Naive thymus-derived CD8-positive, alpha-beta T cell (primary cell): ENCODE measurements at regions not wholly inside any gene's neighbourhood (a gene's known extent, or its start where the extent isn't known, plus 50 kb on each side); places are given as distances from the start of the nearest gene placed in this dataset.

Experiments
- ATAC-seq, 2 donors: fragments of 150-1000 bp; cut with Tn5 transposase in 1 of 2; sonication (Bioruptor Pico), chemical (Tn5 transposase) in 1 of 2; 1 replicate in 1 of 2; 2 replicates in 1 of 2; pipeline ENCODE4 v1.10.0; 2021; ENCODE audit warnings: mild to moderate bottlenecking in 2 of 2, moderate library complexity in 2 of 2
- POLR2A ChIA-PET: fragments of 350-600 bp; sonication (Branson Sonifier 250); formaldehyde crosslinking; loops from one replicate; lab custom pipeline; 2021; ENCODE audit warnings: antibody characterized with exemption; lab: Charles Lee
- DNase-seq, 10 donors: peaks; one replicate each; pipeline versions ENCODE4 v3.0.0 to v3.0.0-alpha.2; 2020 to 2022
- H3K27ac Mint-ChIP-seq, 10 donors: one replicate each; pipeline ENCODE4 v1.8.0; 2020 to 2022; ENCODE audit warnings: mild to moderate bottlenecking in 10 of 10, mixed read lengths in 10 of 10, moderate library complexity in 4 of 10, inconsistent platforms in 1 of 10
- H3K27me3 Mint-ChIP-seq, 5 donors: one replicate each; pipeline ENCODE4 v1.8.0; 2021 to 2022; ENCODE audit warnings: mixed read lengths in 5 of 5
- H3K36me3 Mint-ChIP-seq, 3 donors: one replicate each; pipeline ENCODE4 v1.8.0; 2020 to 2022; ENCODE audit warnings: mixed read lengths in 3 of 3, mild to moderate bottlenecking in 2 of 3, inconsistent platforms in 1 of 3
- H3K4me1 Mint-ChIP-seq, 4 donors: one replicate each; pipeline ENCODE4 v1.8.0; 2021 to 2022; ENCODE audit warnings: mixed read lengths in 4 of 4
- H3K4me3 Mint-ChIP-seq, 10 donors: one replicate each; pipeline ENCODE4 v1.8.0; 2020 to 2022; ENCODE audit warnings: mild to moderate bottlenecking in 10 of 10, mixed read lengths in 10 of 10, moderate library complexity in 6 of 10, inconsistent platforms in 1 of 10
- H3K9me3 Mint-ChIP-seq, 9 donors: one replicate each; pipeline ENCODE4 v1.8.0; 2020 to 2022; ENCODE audit warnings: mixed read lengths in 9 of 9, mild to moderate bottlenecking in 3 of 9, inconsistent platforms in 1 of 9, moderate library complexity in 1 of 9

DNA sequence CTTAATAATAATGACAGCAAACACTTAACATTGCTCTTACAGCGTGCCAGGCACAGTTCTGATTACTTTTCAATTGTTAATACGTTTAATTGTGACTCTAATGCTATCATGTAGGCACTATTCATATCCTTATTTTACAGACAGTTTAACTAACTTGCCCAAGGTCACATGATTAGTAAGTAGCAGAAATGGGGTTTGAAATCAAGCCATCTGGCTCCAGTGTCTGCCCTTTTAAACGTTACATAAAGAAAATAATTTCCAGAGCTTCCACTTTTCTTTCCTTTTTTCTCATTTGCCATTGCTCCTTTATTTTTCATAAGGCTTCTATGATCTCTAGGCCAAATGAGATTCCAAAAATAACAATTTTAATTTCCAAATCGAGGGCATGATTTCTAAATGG, 50.6 kb upstream of the IKZF2 start:
- Mint-ChIP-seq H3K9me3 (peaks cover 0 to 3% (median 0%) of the 10 kb centered on the region in 9 donors), H3K27ac (no peak overlapping the region), H3K36me3 (no peaks in the 10 kb centered on the region), H3K4me3 (no peak overlapping the region), H3K4me1 (peaks cover 0 to 4% (median 0%) of the 10 kb centered on the region in 4 donors), H3K27me3 (no peaks in the 10 kb centered on the region)
- no peak for ATAC-seq
- DNase-seq = no peak
- POLR2A ChIA-PET = no interaction called here

- DNase-seq (no peak), ATAC-seq (no peak)
- POLR2A ChIA-PET = no interaction called here
- no peak overlapping the region for H3K4me3 Mint-ChIP-seq
- no peaks in the 10 kb centered on the region for H3K27me3 Mint-ChIP-seq
- H3K36me3 Mint-ChIP-seq = no peaks in the 10 kb centered on the region
- peaks cover 0 to 4% (median 0%) of the 10 kb centered on the region in 4 donors for H3K4me1 Mint-ChIP-seq
- H3K9me3 Mint-ChIP-seq = no peaks in the 10 kb centered on the region
- H3K27ac Mint-ChIP-seq = no peak overlapping the region
Measured at GRCh38 chr2:213205944-213206343, 54.5 kb upstream of the IKZF2 start.

DNA sequence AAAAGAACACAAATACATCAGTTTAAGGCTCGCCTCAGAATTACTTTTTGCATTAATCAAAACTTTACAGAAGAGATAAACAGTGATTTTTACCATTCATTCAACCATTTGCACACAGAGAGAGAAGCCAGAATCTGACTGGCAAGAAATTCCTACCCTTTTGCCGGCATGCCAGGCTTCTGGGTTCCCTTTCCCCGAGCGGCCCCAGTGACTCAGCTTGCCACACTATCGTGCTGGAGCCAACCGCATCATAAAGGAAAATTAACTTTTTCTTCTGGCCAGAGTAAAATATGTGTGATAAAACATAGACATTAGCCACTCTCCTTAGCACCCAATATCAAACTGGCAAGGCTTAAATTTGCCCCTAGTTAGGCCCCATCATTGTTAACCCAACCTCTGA, 61.8 kb upstream of the IKZF2 start:
- no peaks in the 10 kb centered on the region for H3K4me1 Mint-ChIP-seq

GRCh38 chr2:213214209-213214608, 62.8 kb upstream of the IKZF2 start:
- no peak overlapping the region for H3K27ac Mint-ChIP-seq
- ATAC-seq = no peak

More for the DNA sequence above, 61.8 kb upstream of the IKZF2 start:
- H3K27ac Mint-ChIP-seq = no peak overlapping the region
- H3K27me3 Mint-ChIP-seq = peaks cover 0 to 4% (median 0%) of the 10 kb centered on the region in 5 donors
- H3K4me3 Mint-ChIP-seq = no peak overlapping the region
- POLR2A ChIA-PET = no interaction called here
- no peak for DNase-seq
- ATAC-seq = no peak
- no peaks in the 10 kb centered on the region for H3K36me3 Mint-ChIP-seq
- H3K9me3 Mint-ChIP-seq = no peaks in the 10 kb centered on the region

DNA sequence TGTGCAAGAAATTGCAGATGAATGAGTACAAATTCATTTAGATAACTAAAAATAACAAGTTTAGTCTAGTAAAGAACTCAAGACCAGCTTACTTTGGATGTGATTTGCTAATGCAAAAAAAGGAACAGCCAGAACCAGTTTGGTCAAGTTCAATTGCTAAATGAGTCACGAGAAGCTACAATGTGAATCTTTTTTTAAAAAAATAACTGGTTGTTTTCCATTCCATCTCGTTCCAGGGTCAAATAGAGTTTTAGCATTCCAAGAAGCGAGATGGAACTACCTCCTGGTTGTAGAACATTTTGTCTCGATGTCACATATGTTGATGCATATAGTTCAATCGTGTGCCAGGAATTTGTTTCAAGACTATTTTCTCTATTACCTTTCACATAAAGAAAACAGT, 65.0 kb upstream of the IKZF2 start:
- Mint-ChIP-seq H3K4me1 (peaks cover 2 to 5% (median 3%) of the 10 kb centered on the region in 4 donors), H3K27me3 (peaks cover 0 to 4% (median 0%) of the 10 kb centered on the region in 5 donors), H3K4me3 (no peak overlapping the region), H3K36me3 (no peaks in the 10 kb centered on the region), H3K9me3 (no peaks in the 10 kb centered on the region), H3K27ac (no peak overlapping the region)
- POLR2A ChIA-PET = no interaction called here
- DNase-seq (no peak), ATAC-seq (no peak)

More at GRCh38 chr2:213214209-213214608, 62.8 kb upstream of the IKZF2 start:
- POLR2A ChIA-PET = no interaction called here
- Mint-ChIP-seq H3K36me3 (no peaks in the 10 kb centered on the region), H3K9me3 (no peaks in the 10 kb centered on the region), H3K27me3 (peaks cover 0 to 4% (median 0%) of the 10 kb centered on the region in 5 donors), H3K4me1 (peaks cover 0 to 3% (median 1%) of the 10 kb centered on the region in 4 donors), H3K4me3 (no peak overlapping the region)
- DNase-seq = no peak

GRCh38 chr2:213219816-213220215, 64.4 kb upstream of the SPAG16 start:
- Mint-ChIP-seq H3K9me3 (no peaks in the 10 kb centered on the region), H3K36me3 (no peaks in the 10 kb centered on the region), H3K4me3 (no peak overlapping the region), H3K27me3 (no peaks in the 10 kb centered on the region), H3K27ac (no peak overlapping the region), H3K4me1 (peaks cover 2 to 5% (median 3%) of the 10 kb centered on the region in 4 donors)
- POLR2A ChIA-PET = no interaction called here
- DNase-seq (no peak), ATAC-seq (no peak)

DNA sequence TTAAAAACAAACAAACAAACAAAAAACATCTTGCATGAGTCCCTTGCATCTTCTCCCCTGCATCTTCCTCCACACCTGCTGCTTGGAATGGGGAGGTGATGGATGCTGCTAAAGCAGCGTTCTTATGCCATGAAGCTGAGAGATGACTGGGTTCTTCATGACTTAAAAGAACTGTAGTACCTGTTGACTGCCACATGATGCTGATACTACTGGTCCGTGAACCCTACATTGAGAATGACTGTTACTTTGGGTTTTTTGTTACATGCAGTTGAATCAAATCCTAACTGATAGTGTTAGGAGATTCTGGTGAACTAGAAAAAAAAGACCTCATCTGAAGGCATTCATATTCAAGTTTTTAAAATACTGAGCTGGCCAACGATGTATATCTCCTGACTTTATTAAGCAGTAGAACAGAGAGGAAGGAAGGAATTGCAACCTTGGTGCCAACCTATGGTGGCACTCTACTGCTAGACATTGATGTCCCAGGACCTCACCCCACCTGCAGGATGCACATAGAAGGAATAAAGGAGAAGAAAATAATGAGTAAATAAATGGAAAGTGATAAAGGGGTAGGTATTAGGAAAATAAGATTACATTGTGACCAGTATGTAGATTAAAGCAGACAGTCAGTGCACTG, 63.2 kb upstream of the SPAG16 start:
- POLR2A ChIA-PET = no interaction called here
- DNase-seq = no peak
- no peak overlapping the region for H3K4me3 Mint-ChIP-seq
- H3K9me3 Mint-ChIP-seq = no peaks in the 10 kb centered on the region
- H3K4me1 Mint-ChIP-seq = peaks cover 2 to 7% (median 6%) of the 10 kb centered on the region in 4 donors
- H3K36me3 Mint-ChIP-seq = no peaks in the 10 kb centered on the region
- H3K27ac Mint-ChIP-seq = no peak overlapping the region
- no peak for ATAC-seq
- H3K27me3 Mint-ChIP-seq = no peaks in the 10 kb centered on the region

- no peak overlapping the region for H3K27ac Mint-ChIP-seq
- POLR2A ChIA-PET = no interaction called here
- no peaks in the 10 kb centered on the region for H3K36me3 Mint-ChIP-seq
- no peak overlapping the region for H3K4me3 Mint-ChIP-seq
- DNase-seq = no peak
- no peaks in the 10 kb centered on the region for H3K9me3 Mint-ChIP-seq
- ATAC-seq = no peak
- H3K4me1 Mint-ChIP-seq = peaks cover 2 to 12% (median 6%) of the 10 kb centered on the region in 4 donors
- H3K27me3 Mint-ChIP-seq = no peaks in the 10 kb centered on the region
Measured at GRCh38 chr2:213221957-213222356, 62.3 kb upstream of the SPAG16 start.

DNA sequence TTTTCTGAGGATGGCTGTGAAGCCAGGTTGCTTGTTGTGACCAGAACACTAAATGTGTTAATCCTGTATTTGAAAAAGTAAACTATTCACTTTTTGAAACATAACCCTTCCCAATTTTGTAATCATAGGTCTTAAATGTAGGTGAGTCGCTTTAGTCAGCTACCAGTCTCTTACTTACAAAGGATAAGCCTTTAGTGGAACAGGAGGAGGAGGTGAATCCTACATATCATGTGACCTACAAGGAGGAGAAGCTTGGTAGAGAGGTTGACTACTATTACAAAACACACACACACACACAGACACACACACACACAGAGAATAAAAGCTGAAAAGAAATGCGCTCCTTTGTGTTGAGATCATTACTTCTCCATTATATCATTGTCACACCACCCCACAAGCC, 59.9 kb upstream of the SPAG16 start:
- Mint-ChIP-seq H3K36me3 (no peaks in the 10 kb centered on the region), H3K27me3 (no peaks in the 10 kb centered on the region), H3K4me3 (no peak overlapping the region), H3K27ac (no peak overlapping the region), H3K4me1 (peaks cover 0 to 20% (median 3%) of the 10 kb centered on the region in 4 donors), H3K9me3 (no peaks in the 10 kb centered on the region)
- POLR2A ChIA-PET = no interaction called here
- ATAC-seq (no peak), DNase-seq (no peak)

DNA sequence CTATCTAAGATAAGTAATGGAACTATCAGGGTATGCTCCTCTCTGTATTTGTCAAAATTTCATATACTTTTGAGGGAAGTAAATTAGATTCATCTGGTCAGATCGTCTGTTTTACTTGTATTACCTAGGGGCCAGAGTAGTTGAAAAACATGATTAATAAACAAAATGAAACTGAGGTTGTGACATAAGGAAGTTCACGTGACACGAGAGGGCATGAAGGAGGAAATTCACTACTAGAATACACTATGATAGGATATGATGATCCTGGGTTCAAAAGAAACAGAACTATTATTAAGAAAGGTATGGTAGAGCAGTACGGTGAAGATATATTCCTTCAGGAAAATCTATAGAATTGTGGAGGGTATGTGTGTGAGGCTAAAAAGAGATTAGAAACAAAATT, 58.4 kb upstream of the SPAG16 start:
- POLR2A ChIA-PET = no interaction called here
- H3K27me3 Mint-ChIP-seq = no peaks in the 10 kb centered on the region
- H3K36me3 Mint-ChIP-seq = no peaks in the 10 kb centered on the region
- no peaks in the 10 kb centered on the region for H3K9me3 Mint-ChIP-seq
- H3K27ac Mint-ChIP-seq = peak overlapping the region in 1 of 10 donors; percentile 20
- H3K4me3 Mint-ChIP-seq = peak overlapping the region in 1 of 10 donors; percentile 2
- no peak for DNase-seq
- peaks cover 0 to 30% (median 1%) of the 10 kb centered on the region in 4 donors for H3K4me1 Mint-ChIP-seq
- no peak for ATAC-seq

- POLR2A ChIA-PET = no interaction called here
- no peak overlapping the region for H3K4me3 Mint-ChIP-seq
Measured at GRCh38 chr2:213227458-213227857, 56.8 kb upstream of the SPAG16 start.

DNA sequence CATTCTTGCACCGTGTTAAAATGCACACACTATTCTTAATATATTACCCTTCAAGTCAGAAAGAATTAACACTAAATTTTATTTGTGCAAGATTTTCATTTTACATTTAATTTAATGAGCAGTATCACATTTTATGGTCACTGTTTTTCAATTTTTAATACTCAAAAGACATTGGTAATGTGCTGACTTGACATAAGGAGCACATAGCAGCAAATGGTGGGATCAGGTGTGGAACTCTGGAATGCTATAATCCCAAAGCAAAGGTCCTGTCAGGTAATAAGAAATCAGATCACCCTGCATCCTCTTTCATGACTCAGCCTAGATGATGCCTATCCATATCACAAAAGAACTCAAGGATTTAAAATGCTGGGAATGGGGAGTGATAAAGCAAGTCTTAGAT, 55.6 kb upstream of the SPAG16 start:
- Mint-ChIP-seq H3K9me3 (no peaks in the 10 kb centered on the region), H3K36me3 (no peaks in the 10 kb centered on the region), H3K4me1 (peaks cover 8 to 45% (median 13%) of the 10 kb centered on the region in 4 donors), H3K4me3 (no peak overlapping the region), H3K27ac (no peak overlapping the region), H3K27me3 (peaks cover 0 to 5% (median 0%) of the 10 kb centered on the region in 5 donors)
- DNase-seq = no peak
- no peak for ATAC-seq
- POLR2A ChIA-PET = no interaction called here

More at GRCh38 chr2:213227458-213227857, 56.8 kb upstream of the SPAG16 start:
- H3K9me3 Mint-ChIP-seq = no peaks in the 10 kb centered on the region
- ATAC-seq = peak in 1 of 2 donors; percentile 39
- no peaks in the 10 kb centered on the region for H3K27me3 Mint-ChIP-seq
- H3K36me3 Mint-ChIP-seq = no peaks in the 10 kb centered on the region
- peak overlapping the region in 2 of 10 donors; percentile 44 to 46 for H3K27ac Mint-ChIP-seq
- peak in 1 of 10 donors; percentile 3 for DNase-seq
- peaks cover 0 to 33% (median 2%) of the 10 kb centered on the region in 4 donors for H3K4me1 Mint-ChIP-seq

GRCh38 chr2:213229814-213230213, 54.5 kb upstream of the SPAG16 start:
- Mint-ChIP-seq H3K27me3 (peaks cover 0 to 5% (median 0%) of the 10 kb centered on the region in 5 donors), H3K4me1 (peaks cover 8 to 56% (median 23%) of the 10 kb centered on the region in 4 donors), H3K9me3 (no peaks in the 10 kb centered on the region), H3K27ac (peak overlapping the region in 1 of 10 donors; percentile 21), H3K36me3 (no peaks in the 10 kb centered on the region), H3K4me3 (peak overlapping the region in 2 of 10 donors; percentile 29 to 56)
- no peak for ATAC-seq
- POLR2A ChIA-PET = no interaction called here
- DNase-seq = no peak

GRCh38 chr2:213231966-213232365, 52.3 kb upstream of the SPAG16 start:
- Mint-ChIP-seq H3K27ac (peak overlapping the region in 1 of 10 donors; percentile 85), H3K4me1 (peaks cover 8 to 58% (median 27%) of the 10 kb centered on the region in 4 donors), H3K27me3 (peaks cover 0 to 6% (median 0%) of the 10 kb centered on the region in 5 donors), H3K9me3 (no peaks in the 10 kb centered on the region), H3K4me3 (no peak overlapping the region), H3K36me3 (no peaks in the 10 kb centered on the region)
- ATAC-seq (no peak), DNase-seq (no peak)
- POLR2A ChIA-PET = no interaction called here
